Parathyroid adenoma (tissue), 2 donors: ENCODE measurements at regions not wholly inside any gene's neighbourhood (a gene's known extent, or its start where the extent isn't known, plus 50 kb on each side); places are given as distances from the start of the nearest gene placed in this dataset.

Source experiments
- H2AFZ ChIP-seq: fragments of 300-600 bp; sonication (generic); one replicate; pipeline ENCODE4 v1.7.0; 2017; ENCODE audit warnings: antibody characterized with exemption, mild to moderate bottlenecking
- H3K27ac ChIP-seq: fragments of 300-600 bp; sonication (generic); one replicate; pipeline ENCODE4 v1.7.0; 2017
- H3K27me3 ChIP-seq: fragments of 300-600 bp; sonication (generic); one replicate; pipeline ENCODE4 v1.7.0; 2017; ENCODE audit warnings: low read length; ENCODE audit not compliant: control insufficient read depth, insufficient read depth
- H3K36me3 ChIP-seq: fragments of 300-600 bp; sonication (generic); one replicate; pipeline ENCODE4 v1.7.0; 2017; ENCODE audit warnings: low read length; ENCODE audit not compliant: control insufficient read depth, insufficient read depth
- H3K4me1 ChIP-seq: fragments of 300-600 bp; sonication (generic); one replicate; pipeline ENCODE4 v1.7.0; 2017; ENCODE audit warnings: control low read depth
- H3K4me2 ChIP-seq: fragments of 300-600 bp; sonication (generic); one replicate; pipeline ENCODE4 v1.7.0; 2017; ENCODE audit warnings: low read length
- H3K4me3 ChIP-seq: fragments of 300-600 bp; sonication (generic); one replicate; pipeline ENCODE4 v1.7.0; 2017; ENCODE audit warnings: low read depth, low read length
- H3K79me2 ChIP-seq: fragments of 300-600 bp; sonication (generic); one replicate; pipeline ENCODE4 v1.7.0; 2017; ENCODE audit warnings: control low read depth
- H3K9ac ChIP-seq: fragments of 300-600 bp; sonication (generic); one replicate; pipeline ENCODE4 v1.7.0; 2017; ENCODE audit warnings: mild to moderate bottlenecking
- H3K9me3 ChIP-seq: fragments of 300-600 bp; sonication (generic); one replicate; pipeline ENCODE4 v1.7.0; 2017; ENCODE audit warnings: low read length; ENCODE audit not compliant: control insufficient read depth
- CTCF ChIP-seq: fragments of 300-600 bp; sonication (generic); IDR thresholded peaks from one replicate; pipeline ENCODE4 v1.7.0; 2017; ENCODE audit warnings: antibody characterized with exemption, mild to moderate bottlenecking
- donor health status: primary hyperparathyroidism.

GRCh38 chr4:24150034-24150433 is 260.2 kb upstream of the PPARGC1A start:
- H3K9me3 ChIP-seq, result no peaks in the 10 kb centered on the region
- no peaks in the 10 kb centered on the region for H3K4me1 ChIP-seq
- H2AFZ ChIP-seq, result no peak overlapping the region
- no peak overlapping the region for H3K4me2 ChIP-seq
- no peaks in the 10 kb centered on the region for H3K36me3 ChIP-seq
- H3K27me3 ChIP-seq, result no peaks in the 10 kb centered on the region
- H3K79me2 ChIP-seq, result no peaks in the 10 kb centered on the region
- H3K27ac ChIP-seq, result no peak overlapping the region
- no peak overlapping the region for H3K9ac ChIP-seq
- TF ChIP-seq CTCF, result no peak
- H3K4me3 ChIP-seq, result no peak overlapping the region

GRCh38 chr4:24146127-24146526 is 256.3 kb upstream of the PPARGC1A start:
- H3K79me2 ChIP-seq, result no peaks in the 10 kb centered on the region
- no peak overlapping the region for H3K9ac ChIP-seq
- H3K4me3 ChIP-seq, result no peak overlapping the region
- no peaks in the 10 kb centered on the region for H3K4me1 ChIP-seq
- H3K27ac ChIP-seq, result no peak overlapping the region
- H3K36me3 ChIP-seq, result no peaks in the 10 kb centered on the region
- H3K27me3 ChIP-seq, result no peaks in the 10 kb centered on the region
- TF ChIP-seq CTCF, result no peak
- no peak overlapping the region for H3K4me2 ChIP-seq
- no peak overlapping the region for H2AFZ ChIP-seq
- H3K9me3 ChIP-seq, result no peaks in the 10 kb centered on the region

GRCh38 chr4:24145591-24145990 is 255.7 kb upstream of the PPARGC1A start:
- Histone ChIP-seq H3K9me3 (no peaks in the 10 kb centered on the region), H3K27ac (no peak overlapping the region), H3K9ac (no peak overlapping the region), H3K4me2 (no peak overlapping the region), H3K36me3 (no peaks in the 10 kb centered on the region), H3K79me2 (no peaks in the 10 kb centered on the region), H3K4me3 (no peak overlapping the region), H3K4me1 (no peaks in the 10 kb centered on the region), H2AFZ (no peak overlapping the region), H3K27me3 (no peaks in the 10 kb centered on the region)
- TF ChIP-seq CTCF, result no peak

- Histone ChIP-seq H3K4me3 (no peak overlapping the region), H3K4me1 (no peaks in the 10 kb centered on the region), H3K27me3 (no peaks in the 10 kb centered on the region), H3K4me2 (no peak overlapping the region), H3K36me3 (no peaks in the 10 kb centered on the region), H3K27ac (no peak overlapping the region), H2AFZ (no peak overlapping the region), H3K79me2 (no peaks in the 10 kb centered on the region), H3K9me3 (no peaks in the 10 kb centered on the region), H3K9ac (no peak overlapping the region)
- no peak for TF ChIP-seq CTCF
These were observed 254.5 kb upstream of the PPARGC1A start for GRCh38 chr4:24144381-24144780.

GRCh38 chr4:24143741-24144140 is 253.9 kb upstream of the PPARGC1A start:
- H3K9me3 ChIP-seq, result no peaks in the 10 kb centered on the region
- H3K9ac ChIP-seq, result no peak overlapping the region

More at GRCh38 chr4:24143741-24144140, 253.9 kb upstream of the PPARGC1A start:
- Histone ChIP-seq H3K27me3 (no peaks in the 10 kb centered on the region), H2AFZ (no peak overlapping the region), H3K4me3 (no peak overlapping the region), H3K4me1 (no peaks in the 10 kb centered on the region), H3K36me3 (no peaks in the 10 kb centered on the region), H3K79me2 (no peaks in the 10 kb centered on the region), H3K27ac (no peak overlapping the region), H3K4me2 (no peak overlapping the region)
- TF ChIP-seq CTCF, result no peak
